ENCODE measurements at regions not wholly inside any gene's neighbourhood (a gene's known extent, or its start where the extent isn't known, plus 50 kb on each side); places are given as distances from the start of the nearest gene placed in this dataset.

GRCh38 chrX:42546800-42547199 is 231.2 kb downstream of the PPP1R2C start:
- TF ChIP-seq RFX5 (IDR thresholded peaks at IDR 0.05; ENCODE audit: low read depth, low read length) (no peak), RBBP5 (IDR thresholded peaks at IDR 0.05; ENCODE audit: borderline replicate concordance, insufficient read depth, low read length, poor library complexity, severe bottlenecking) (no peak), POLR2AphosphoS5 (IDR thresholded peaks at IDR 0.05; ENCODE audit: control insufficient read depth, insufficient read depth, low read depth, low read length) (no peak), MXI1 (IDR thresholded peaks at IDR 0.05; ENCODE audit: low read depth, low read length) (no peak), CTCF (IDR thresholded peaks at IDR 0.05 in 2 of 3, conservative IDR thresholded peaks at IDR 0.05 in 1 of 3; ENCODE audit: insufficient read depth in 2 of 3, low read depth in 1 of 3, low read length in 3 of 3) (no peak), SAFB2 (IDR thresholded peaks at IDR 0.05; ENCODE audit: borderline replicate concordance, low read depth, low read length, severe bottlenecking) (no peak), CBX8 (IDR thresholded peaks at IDR 0.05; ENCODE audit: borderline replicate concordance, extremely low read depth, low read depth, low read length, poor library complexity, severe bottlenecking) (no peak), FOXA1 (IDR thresholded peaks at IDR 0.05; ENCODE audit: borderline replicate concordance) (no peak), CHD2 (IDR thresholded peaks at IDR 0.05; ENCODE audit: low read depth, low read length) (no peak), FOS (IDR thresholded peaks at IDR 0.05; ENCODE audit: extremely low read depth, insufficient read length) (no peak), EZH2 (IDR thresholded peaks at IDR 0.05; ENCODE audit: borderline replicate concordance, low read depth, low read length) (no peak), TCF7L2 (IDR thresholded peaks at IDR 0.05; ENCODE audit: low read depth, low read length) (no peak)
- TF ChIP-seq, protein P1, sequence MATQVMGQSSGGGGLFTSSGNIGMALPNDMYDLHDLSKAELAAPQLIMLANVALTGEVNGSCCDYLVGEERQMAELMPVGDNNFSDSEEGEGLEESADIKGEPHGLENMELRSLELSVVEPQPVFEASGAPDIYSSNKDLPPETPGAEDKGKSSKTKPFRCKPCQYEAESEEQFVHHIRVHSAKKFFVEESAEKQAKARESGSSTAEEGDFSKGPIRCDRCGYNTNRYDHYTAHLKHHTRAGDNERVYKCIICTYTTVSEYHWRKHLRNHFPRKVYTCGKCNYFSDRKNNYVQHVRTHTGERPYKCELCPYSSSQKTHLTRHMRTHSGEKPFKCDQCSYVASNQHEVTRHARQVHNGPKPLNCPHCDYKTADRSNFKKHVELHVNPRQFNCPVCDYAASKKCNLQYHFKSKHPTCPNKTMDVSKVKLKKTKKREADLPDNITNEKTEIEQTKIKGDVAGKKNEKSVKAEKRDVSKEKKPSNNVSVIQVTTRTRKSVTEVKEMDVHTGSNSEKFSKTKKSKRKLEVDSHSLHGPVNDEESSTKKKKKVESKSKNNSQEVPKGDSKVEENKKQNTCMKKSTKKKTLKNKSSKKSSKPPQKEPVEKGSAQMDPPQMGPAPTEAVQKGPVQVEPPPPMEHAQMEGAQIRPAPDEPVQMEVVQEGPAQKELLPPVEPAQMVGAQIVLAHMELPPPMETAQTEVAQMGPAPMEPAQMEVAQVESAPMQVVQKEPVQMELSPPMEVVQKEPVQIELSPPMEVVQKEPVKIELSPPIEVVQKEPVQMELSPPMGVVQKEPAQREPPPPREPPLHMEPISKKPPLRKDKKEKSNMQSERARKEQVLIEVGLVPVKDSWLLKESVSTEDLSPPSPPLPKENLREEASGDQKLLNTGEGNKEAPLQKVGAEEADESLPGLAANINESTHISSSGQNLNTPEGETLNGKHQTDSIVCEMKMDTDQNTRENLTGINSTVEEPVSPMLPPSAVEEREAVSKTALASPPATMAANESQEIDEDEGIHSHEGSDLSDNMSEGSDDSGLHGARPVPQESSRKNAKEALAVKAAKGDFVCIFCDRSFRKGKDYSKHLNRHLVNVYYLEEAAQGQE (IDR thresholded peaks at IDR 0.05; ENCODE audit: borderline replicate concordance): no peak
- TF ChIP-seq, protein P1 (CRISPR knock-in tag; IDR thresholded peaks at IDR 0.05; ENCODE audit: low read depth): no peak
- TF ChIP-seq, protein P2, sequence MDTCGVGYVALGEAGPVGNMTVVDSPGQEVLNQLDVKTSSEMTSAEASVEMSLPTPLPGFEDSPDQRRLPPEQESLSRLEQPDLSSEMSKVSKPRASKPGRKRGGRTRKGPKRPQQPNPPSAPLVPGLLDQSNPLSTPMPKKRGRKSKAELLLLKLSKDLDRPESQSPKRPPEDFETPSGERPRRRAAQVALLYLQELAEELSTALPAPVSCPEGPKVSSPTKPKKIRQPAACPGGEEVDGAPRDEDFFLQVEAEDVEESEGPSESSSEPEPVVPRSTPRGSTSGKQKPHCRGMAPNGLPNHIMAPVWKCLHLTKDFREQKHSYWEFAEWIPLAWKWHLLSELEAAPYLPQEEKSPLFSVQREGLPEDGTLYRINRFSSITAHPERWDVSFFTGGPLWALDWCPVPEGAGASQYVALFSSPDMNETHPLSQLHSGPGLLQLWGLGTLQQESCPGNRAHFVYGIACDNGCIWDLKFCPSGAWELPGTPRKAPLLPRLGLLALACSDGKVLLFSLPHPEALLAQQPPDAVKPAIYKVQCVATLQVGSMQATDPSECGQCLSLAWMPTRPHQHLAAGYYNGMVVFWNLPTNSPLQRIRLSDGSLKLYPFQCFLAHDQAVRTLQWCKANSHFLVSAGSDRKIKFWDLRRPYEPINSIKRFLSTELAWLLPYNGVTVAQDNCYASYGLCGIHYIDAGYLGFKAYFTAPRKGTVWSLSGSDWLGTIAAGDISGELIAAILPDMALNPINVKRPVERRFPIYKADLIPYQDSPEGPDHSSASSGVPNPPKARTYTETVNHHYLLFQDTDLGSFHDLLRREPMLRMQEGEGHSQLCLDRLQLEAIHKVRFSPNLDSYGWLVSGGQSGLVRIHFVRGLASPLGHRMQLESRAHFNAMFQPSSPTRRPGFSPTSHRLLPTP (IDR thresholded peaks at IDR 0.05; ENCODE audit: borderline replicate concordance, extremely low read depth, insufficient read length): no peak
